HepG2 (cell line): ENCODE measurements at regions not wholly inside any gene's neighbourhood (a gene's known extent, or its start where the extent isn't known, plus 50 kb on each side); places are given as distances from the start of the nearest gene placed in this dataset.

Experiments
- CBFB ChIP-seq: sonication (generic); formaldehyde crosslinking; IDR thresholded peaks from 2 replicates; pipeline ENCODE4 v1.4.0; 2020; ENCODE audit warnings: missing genetic modification reagents
- ERF ChIP-seq: IDR thresholded peaks from 2 replicates; pipeline ENCODE4 v1.6.1; 2018; ENCODE audit warnings: missing biosample characterization, missing genetic modification reagents
- ESRRA ChIP-seq: sonication (generic); formaldehyde crosslinking; IDR thresholded peaks from 2 replicates; pipeline ENCODE4 v1.5.1; 2020; ENCODE audit warnings: mild to moderate bottlenecking, low read depth, missing genetic modification reagents
- HNRNPLL ChIP-seq: fragments of 200-400 bp; formaldehyde crosslinking; IDR thresholded peaks from 2 replicates; pipeline ENCODE4 v1.6.1; 2017; ENCODE audit warnings: mild to moderate bottlenecking, low read depth, low read length; ENCODE audit not compliant: poor library complexity, severe bottlenecking
- IKZF4 ChIP-seq: sonication (generic); formaldehyde crosslinking; IDR thresholded peaks from 2 replicates; pipeline ENCODE4 v1.5.1; 2020; ENCODE audit warnings: borderline replicate concordance, mild to moderate bottlenecking, low read depth, missing genetic modification reagents; ENCODE audit errors: not compliant biosample characterization
- IRF2 ChIP-seq: IDR thresholded peaks from 2 replicates; pipeline ENCODE4 v1.6.1; 2018; ENCODE audit warnings: missing genetic modification reagents, missing compliant biosample characterization
- JUND ChIP-seq: sonication (generic); formaldehyde crosslinking; IDR thresholded peaks from 2 replicates; pipeline ENCODE4 v1.8.0; 2022; ENCODE audit warnings: mild to moderate bottlenecking, missing genetic modification reagents
- KDM2A ChIP-seq: sonication (generic); formaldehyde crosslinking; IDR thresholded peaks from 2 replicates; pipeline ENCODE4 v1.4.0; 2020; ENCODE audit warnings: low read depth, missing genetic modification reagents, borderline replicate concordance
- MNT ChIP-seq: fragments of 450-650 bp; IDR thresholded peaks from 2 replicates; pipeline ENCODE4 v1.6.1; 2016
- MTF2 ChIP-seq: sonication (generic); formaldehyde crosslinking; IDR thresholded peaks from 2 replicates; pipeline ENCODE4 v1.5.0; 2020; ENCODE audit warnings: missing genetic modification reagents, borderline replicate concordance
- POLR2G ChIP-seq: fragments of 200-400 bp; formaldehyde crosslinking; IDR thresholded peaks from 2 replicates; pipeline ENCODE4 v1.6.1; 2018; ENCODE audit warnings: mild to moderate bottlenecking, low read depth, low read length, moderate library complexity
- TP53 ChIP-seq: sonication (generic); formaldehyde crosslinking; conservative IDR thresholded peaks from 2 replicates; pipeline ENCODE4 v1.4.0; 2020; ENCODE audit warnings: missing genetic modification reagents
- TRAFD1 ChIP-seq: sonication (generic); formaldehyde crosslinking; IDR thresholded peaks from 2 replicates; pipeline ENCODE4 v1.5.1; 2020; ENCODE audit warnings: missing genetic modification reagents, mild to moderate bottlenecking, borderline replicate concordance
- TRIM24 ChIP-seq: sonication (generic); formaldehyde crosslinking; IDR thresholded peaks from 2 replicates; pipeline ENCODE4 v1.8.0; 2022; ENCODE audit warnings: mild to moderate bottlenecking, missing genetic modification reagents
- ZNF101 ChIP-seq: sonication (generic); formaldehyde crosslinking; IDR thresholded peaks from 2 replicates; pipeline ENCODE4 v1.4.0; 2020; ENCODE audit warnings: mild to moderate bottlenecking, low read depth, missing genetic modification reagents, borderline replicate concordance
- ZNF318 ChIP-seq: sonication (generic); formaldehyde crosslinking; IDR thresholded peaks from 2 replicates; pipeline ENCODE4 v1.4.0; 2020; ENCODE audit warnings: mild to moderate bottlenecking, missing genetic modification reagents
- ZNF512 ChIP-seq: sonication (generic); formaldehyde crosslinking; IDR thresholded peaks from 2 replicates; pipeline ENCODE4 v1.4.0; 2020; ENCODE audit warnings: mild to moderate bottlenecking, missing genetic modification reagents
- ZNF672 ChIP-seq: sonication (generic); formaldehyde crosslinking; IDR thresholded peaks from 2 replicates; pipeline ENCODE4 v1.8.1; 2022; ENCODE audit warnings: missing genetic modification reagents
- ZSCAN9 ChIP-seq: IDR thresholded peaks from 2 replicates; pipeline ENCODE4 v1.6.1; 2016; ENCODE audit warnings: borderline replicate concordance

- no peak for TF ChIP-seq ZNF318
- TF ChIP-seq CBFB: no peak
- no peak for TF ChIP-seq ZNF672 (CRISPR knock-in tag)
- TF ChIP-seq MTF2 (CRISPR knock-in tag): no peak
- TF ChIP-seq KDM2A (CRISPR knock-in tag): no peak
- TF ChIP-seq HNRNPLL: no peak
- no peak for TF ChIP-seq TP53 (CRISPR knock-in tag)
- no peak for TF ChIP-seq IRF2 (CRISPR knock-in tag)
- no peak for TF ChIP-seq JUND (CRISPR knock-in tag)
- no peak for TF ChIP-seq ZNF512 (CRISPR knock-in tag)
- no peak for TF ChIP-seq IKZF4 (CRISPR knock-in tag)
- TF ChIP-seq TRAFD1: no peak
- no peak for TF ChIP-seq TRIM24 (CRISPR knock-in tag)
- peak; percentile 46; the same call in 1 of the 2 replicates for TF ChIP-seq POLR2G
- no peak for TF ChIP-seq ZNF101 (CRISPR knock-in tag)
- TF ChIP-seq MNT: no peak
- no peak for TF ChIP-seq ERF (CRISPR knock-in tag)
- TF ChIP-seq ZSCAN9: no peak
- TF ChIP-seq ESRRA (CRISPR knock-in tag): no peak
Observed at GRCh38 chr17:72420775-72421127, 299.9 kb downstream of the SOX9 start (continued).
